Right atrium auricular region (tissue), 2 donors: ENCODE measurements at regions not wholly inside any gene's neighbourhood (a gene's known extent, or its start where the extent isn't known, plus 50 kb on each side); places are given as distances from the start of the nearest gene placed in this dataset.

Experiments used
- DNase-seq: peaks from one replicate; pipeline ENCODE4 v3.0.0-alpha.2; 2019; ENCODE audit warnings: low spot score
- H3K27ac ChIP-seq, 2 donors: fragments of 200-600 bp; sonication (generic); 1 replicate in 1 of 2; 2 replicates in 1 of 2; pipeline ENCODE4 v1.5.1; 2016 to 2019
- H3K27me3 ChIP-seq, 2 donors: fragments of 200-600 bp; sonication (generic); one replicate each; pipeline versions ENCODE4 v1.5.1 to v1.6.0; 2017 to 2019
- H3K36me3 ChIP-seq: fragments of 200-600 bp; sonication (generic); one replicate; pipeline ENCODE4 v1.5.1; 2016
- H3K4me1 ChIP-seq, 2 donors: fragments of 200-600 bp; sonication (generic); one replicate each; pipeline versions ENCODE4 v1.5.1 to v1.6.0; 2017 to 2019
- H3K4me3 ChIP-seq, 2 donors: fragments of 200-600 bp; sonication (generic); 1 replicate in 1 of 2; 2 replicates in 1 of 2; pipeline ENCODE4 v1.5.1; 2017 to 2019; ENCODE audit warnings: mild to moderate bottlenecking in 1 of 2, moderate library complexity in 1 of 2
- H3K9me3 ChIP-seq, 2 donors: fragments of 200-600 bp; sonication (generic); one replicate each; pipeline ENCODE4 v1.5.1; 2019
- CTCF ChIP-seq, 2 donors: fragments of 200-600 bp; sonication (generic); IDR thresholded peaks; one replicate each; pipeline ENCODE4 v1.5.1; 2019; ENCODE audit warnings: antibody characterized with exemption in 2 of 2

DNA sequence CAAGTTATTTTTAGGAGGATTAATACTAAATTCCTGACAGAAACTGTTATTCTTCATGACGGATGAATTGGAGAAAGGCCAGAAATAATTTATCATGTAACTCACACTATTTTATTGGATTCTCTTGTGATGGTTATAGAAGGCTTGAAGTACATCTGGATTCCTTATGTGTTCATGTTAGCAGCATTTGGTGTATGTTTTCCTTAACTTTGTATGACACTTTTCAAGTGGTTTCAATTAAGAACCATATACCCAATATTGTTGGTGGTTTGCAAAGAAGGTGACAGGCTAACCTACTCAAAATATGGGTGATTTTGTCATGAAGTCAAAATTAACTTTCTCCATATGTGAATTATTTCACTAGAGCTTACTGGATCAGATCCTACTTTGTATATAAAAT, 532.2 kb upstream of the CNTNAP2 start:
- TF ChIP-seq CTCF (IDR thresholded peaks at IDR 0.05), result no peak
- DNase-seq, result no peak
- Histone ChIP-seq H3K27ac (no peak overlapping the region), H3K36me3 (no peaks in the 10 kb centered on the region), H3K27me3 (no peaks in the 10 kb centered on the region), H3K9me3 (no peaks in the 10 kb centered on the region), H3K4me1 (no peaks in the 10 kb centered on the region), H3K4me3 (no peak overlapping the region)

GRCh38 chr7:145582742-145583303, 533.8 kb upstream of the CNTNAP2 start:
- Histone ChIP-seq H3K4me3 (no peak overlapping the region), H3K36me3 (no peaks in the 10 kb centered on the region), H3K4me1 (no peaks in the 10 kb centered on the region), H3K9me3 (no peaks in the 10 kb centered on the region), H3K27me3 (no peaks in the 10 kb centered on the region), H3K27ac (no peak overlapping the region)
- no peak for TF ChIP-seq CTCF (IDR thresholded peaks at IDR 0.05)
- DNase-seq, result no peak

GRCh38 chr7:145557805-145558204, 558.8 kb upstream of the CNTNAP2 start:
- no peaks in the 10 kb centered on the region for H3K27me3 ChIP-seq
- no peaks in the 10 kb centered on the region for H3K36me3 ChIP-seq
- no peak for TF ChIP-seq CTCF (IDR thresholded peaks at IDR 0.05)
- DNase-seq, result no peak
- peaks cover 0 to 2% of the 10 kb centered on the region in 2 donors for H3K9me3 ChIP-seq
- H3K4me1 ChIP-seq, result no peaks in the 10 kb centered on the region
- no peak overlapping the region for H3K27ac ChIP-seq
- no peak overlapping the region for H3K4me3 ChIP-seq

- DNase-seq, result no peak
- no peaks in the 10 kb centered on the region for H3K27me3 ChIP-seq
- TF ChIP-seq CTCF (IDR thresholded peaks at IDR 0.05), result no peak
- no peaks in the 10 kb centered on the region for H3K36me3 ChIP-seq
- H3K4me3 ChIP-seq, result no peak overlapping the region
- H3K4me1 ChIP-seq, result no peaks in the 10 kb centered on the region
- no peaks in the 10 kb centered on the region for H3K9me3 ChIP-seq
- H3K27ac ChIP-seq, result no peak overlapping the region
Observed at GRCh38 chr7:145543242-145543641, 573.4 kb upstream of the CNTNAP2 start.

- no peak for DNase-seq
- TF ChIP-seq CTCF (IDR thresholded peaks at IDR 0.05), result no peak
- Histone ChIP-seq H3K4me1 (no peaks in the 10 kb centered on the region), H3K27me3 (no peaks in the 10 kb centered on the region), H3K4me3 (no peak overlapping the region), H3K9me3 (peaks cover 0 to 6% of the 10 kb centered on the region in 2 donors), H3K36me3 (no peaks in the 10 kb centered on the region), H3K27ac (no peak overlapping the region)
Observed at GRCh38 chr7:145539910-145540309, 576.7 kb upstream of the CNTNAP2 start.

DNA sequence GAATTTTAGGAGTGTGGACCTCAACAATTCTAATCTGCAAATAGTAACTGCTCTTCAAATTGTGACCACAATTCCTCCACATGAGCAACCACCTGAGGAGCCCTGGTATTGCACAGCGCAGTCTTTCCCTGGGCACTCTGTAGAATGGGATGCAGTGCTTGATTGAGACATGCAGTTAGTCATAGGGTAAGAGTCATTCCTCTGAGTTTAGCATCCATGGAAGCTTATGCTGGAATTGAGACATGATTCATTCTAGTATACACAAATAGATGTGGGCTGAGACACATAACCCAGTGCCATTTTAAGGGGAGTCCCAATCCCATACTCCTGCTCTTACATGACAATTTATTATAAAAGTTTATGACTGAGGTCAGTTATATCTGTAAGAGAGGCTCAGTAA, 582.3 kb upstream of the CNTNAP2 start:
- no peak overlapping the region for H3K27ac ChIP-seq
- DNase-seq, result no peak
- H3K27me3 ChIP-seq, result no peaks in the 10 kb centered on the region
- H3K4me1 ChIP-seq, result no peaks in the 10 kb centered on the region
- no peaks in the 10 kb centered on the region for H3K36me3 ChIP-seq
- H3K4me3 ChIP-seq, result no peak overlapping the region
- no peak for TF ChIP-seq CTCF (IDR thresholded peaks at IDR 0.05)
- H3K9me3 ChIP-seq, result peaks cover 0 to 6% of the 10 kb centered on the region in 2 donors
